HCT116 (cell line): ENCODE measurements at regions not wholly inside any gene's neighbourhood (a gene's known extent, or its start where the extent isn't known, plus 50 kb on each side); places are given as distances from the start of the nearest gene placed in this dataset.

Source experiments
- ATAC-seq: fragments of 200-7000 bp; cut with Tn5 transposase; 2 replicates; pipeline ENCODE4 v1.9.1; 2020; ENCODE audit warnings: mild to moderate bottlenecking, moderate library complexity
- BruUV-seq: library from RNA; stranded (reverse); fragments of 400-500 nt; replicated peaks from 2 replicates; lab custom pipeline; 2021; lab: Mats Ljungman, UMichigan
- CTCF ChIA-PET: fragments of 300-600 bp; sonication (Branson Sonifier 250); formaldehyde crosslinking; loops from one replicate; lab custom pipeline; 2021; ENCODE audit warnings: antibody characterized with exemption; lab: Charles Lee
- POLR2A ChIA-PET: fragments of 300-600, 350-600 bp; sonication (Branson Sonifier 250); formaldehyde crosslinking; loops from one replicate; lab custom pipeline; 2021; ENCODE audit warnings: antibody characterized with exemption; lab: Charles Lee
- RAD21 ChIA-PET, 2 experiments: fragments of 300-600 bp; sonication (Branson Sonifier 250); formaldehyde crosslinking; loops; one replicate each; lab custom pipeline; 2023; ENCODE audit warnings: low total read pairs in 2 of 2; ENCODE audit not compliant: uncharacterized antibody in 2 of 2, unreplicated experiment in 2 of 2, low non-redundant PET in 1 of 2; lab: Charles Lee
- DNase-seq: peaks from one replicate; pipeline ENCODE4 v3.0.0-alpha.2; 2010; ENCODE audit warnings: low read depth, low spot score
- H2AFZ ChIP-seq: fragments of 200-600 bp; shearing (Covaris generic), sonication (generic); 2 replicates; pipeline ENCODE4 v1.6.1; 2017; ENCODE audit warnings: low read depth, mixed run types, mixed read lengths, antibody characterized with exemption, low read length; ENCODE audit not compliant: poor library complexity, severe bottlenecking
- H3K27ac ChIP-seq: 2 replicates; pipeline ENCODE4 v1.5.1; 2012; ENCODE audit warnings: low read depth, low read length
- H3K27me3 ChIP-seq: fragments of 200-600 bp; sonication (generic); 2 replicates; pipeline ENCODE4 v1.6.1; 2016; ENCODE audit warnings: mixed run types, low read length, mixed read lengths; ENCODE audit not compliant: insufficient read depth
- H3K36me3 ChIP-seq, 2 experiments: fragments of 200-500 bp in 1 of 2; fragments of 200-600 bp in 1 of 2; sonication (Bioruptor generic) in 1 of 2; sonication (generic) in 1 of 2; 2 replicates each; pipeline versions ENCODE4 v1.5.1 to v1.6.1; 2014 to 2016; ENCODE audit warnings: low read length in 2 of 2, inconsistent platforms in 1 of 2, mixed read lengths in 1 of 2, mixed run types in 1 of 2; ENCODE audit not compliant: insufficient read depth in 2 of 2, control insufficient read depth in 1 of 2
- H3K4me1 ChIP-seq, 2 experiments: fragments of 200-600 bp in 1 of 2; sonication (generic) in 1 of 2; 2 replicates each; pipeline versions ENCODE4 v1.5.1 to v1.6.1; 2012 to 2017; ENCODE audit warnings: low read length in 2 of 2, inconsistent platforms in 1 of 2, mild to moderate bottlenecking in 1 of 2, mixed read lengths in 1 of 2, mixed run types in 1 of 2, moderate library complexity in 1 of 2; ENCODE audit not compliant: insufficient read depth in 2 of 2, control insufficient read depth in 1 of 2
- H3K4me2 ChIP-seq: fragments of 200-600 bp; sonication (generic); 2 replicates; pipeline ENCODE4 v1.6.1; 2017; ENCODE audit warnings: mixed run types, low read length, mixed read lengths
- H3K4me3 ChIP-seq, 2 experiments: fragments of 200-600 bp in 1 of 2; sonication (generic) in 1 of 2; replicated peaks in 1 of 2; 2 replicates each; pipeline ENCODE4 v1.5.1; 2011 to 2016; ENCODE audit warnings: low read length in 2 of 2, control low read depth in 1 of 2, low read depth in 1 of 2, mild to moderate bottlenecking in 1 of 2, mixed read lengths in 1 of 2, mixed run types in 1 of 2
- H3K79me2 ChIP-seq: fragments of 200-600 bp; sonication (generic); 2 replicates; pipeline ENCODE4 v1.6.1; 2017; ENCODE audit warnings: mild to moderate bottlenecking, mixed run types, low read length, moderate library complexity, mixed read lengths; ENCODE audit not compliant: insufficient read depth
- H3K9ac ChIP-seq: fragments of 200-600 bp; sonication (generic); 2 replicates; pipeline ENCODE4 v1.6.1; 2016; ENCODE audit warnings: low read length, mixed read lengths
- H3K9me2 ChIP-seq: fragments of 200-600 bp; sonication (generic), shearing (Covaris generic); 2 replicates; pipeline ENCODE4 v1.6.1; 2017; ENCODE audit warnings: mixed run types, mild to moderate bottlenecking, moderate library complexity; ENCODE audit not compliant: insufficient read depth
- H3K9me3 ChIP-seq, 2 experiments: fragments of 200-500 bp in 1 of 2; fragments of 200-600 bp in 1 of 2; sonication (Bioruptor generic) in 1 of 2; sonication (generic) in 1 of 2; 2 replicates each; pipeline ENCODE4 v1.6.1; 2014 to 2017; ENCODE audit warnings: low read length in 2 of 2, mixed read lengths in 2 of 2, inconsistent platforms in 1 of 2, low read depth in 1 of 2, mild to moderate bottlenecking in 1 of 2, mixed run types in 1 of 2, moderate library complexity in 1 of 2; ENCODE audit not compliant: control insufficient read depth in 1 of 2, insufficient read depth in 1 of 2
- H4K20me1 ChIP-seq: fragments of 200-600 bp; sonication (generic), shearing (Covaris generic); 2 replicates; pipeline ENCODE4 v1.6.1; 2017; ENCODE audit warnings: mixed run types, mild to moderate bottlenecking, moderate library complexity; ENCODE audit not compliant: insufficient read depth
- CBX3 ChIP-seq: IDR thresholded peaks from 2 replicates; pipeline ENCODE4 v1.6.1; 2012; ENCODE audit warnings: low read depth
- CEBPB ChIP-seq: IDR thresholded peaks from 2 replicates; pipeline ENCODE4 v1.6.1; 2012; ENCODE audit warnings: low read depth
- POLR2AphosphoS5 ChIP-seq: IDR thresholded peaks from 2 replicates; pipeline ENCODE4 v1.6.1; 2011; ENCODE audit warnings: mild to moderate bottlenecking, low read depth, low read length, moderate library complexity
- SIN3A ChIP-seq: IDR thresholded peaks from 2 replicates; pipeline ENCODE4 v1.6.1; 2012; ENCODE audit warnings: low read depth
- intact Hi-C: fragments of 100-400 bp; cut with micrococcal nuclease; formaldehyde crosslinking; loops from 2 replicates; pipeline ENCODE4 v1.10.0; 2022
- TF ChIP-seq, protein P1 (sequence below): IDR thresholded peaks from 2 replicates; pipeline ENCODE4 v1.6.1; 2012; ENCODE audit warnings: low read depth
- TF ChIP-seq, protein P2 (sequence below): IDR thresholded peaks from 2 replicates; pipeline ENCODE4 v1.6.1; 2012

DNA sequence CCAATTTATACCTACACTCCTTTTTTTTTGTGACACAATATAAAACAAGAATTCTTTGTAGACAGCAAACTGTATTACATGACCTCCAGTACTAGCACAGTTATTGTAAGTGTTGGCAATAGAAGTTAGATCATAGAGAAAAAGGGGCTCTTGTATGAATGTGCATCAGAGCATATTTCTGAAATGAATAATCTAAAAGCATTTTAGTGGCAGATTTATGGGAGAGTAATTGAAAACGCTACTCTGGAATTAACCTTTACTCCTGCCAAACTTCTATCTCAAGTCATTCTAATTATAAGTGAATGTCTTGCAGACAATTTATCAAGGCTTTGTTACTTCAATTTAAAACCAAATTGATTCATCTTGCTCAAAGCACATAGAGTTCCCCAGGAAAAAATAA lies 968.1 kb downstream of the TAF11L14 start (continued):
- TF ChIP-seq, protein P1, sequence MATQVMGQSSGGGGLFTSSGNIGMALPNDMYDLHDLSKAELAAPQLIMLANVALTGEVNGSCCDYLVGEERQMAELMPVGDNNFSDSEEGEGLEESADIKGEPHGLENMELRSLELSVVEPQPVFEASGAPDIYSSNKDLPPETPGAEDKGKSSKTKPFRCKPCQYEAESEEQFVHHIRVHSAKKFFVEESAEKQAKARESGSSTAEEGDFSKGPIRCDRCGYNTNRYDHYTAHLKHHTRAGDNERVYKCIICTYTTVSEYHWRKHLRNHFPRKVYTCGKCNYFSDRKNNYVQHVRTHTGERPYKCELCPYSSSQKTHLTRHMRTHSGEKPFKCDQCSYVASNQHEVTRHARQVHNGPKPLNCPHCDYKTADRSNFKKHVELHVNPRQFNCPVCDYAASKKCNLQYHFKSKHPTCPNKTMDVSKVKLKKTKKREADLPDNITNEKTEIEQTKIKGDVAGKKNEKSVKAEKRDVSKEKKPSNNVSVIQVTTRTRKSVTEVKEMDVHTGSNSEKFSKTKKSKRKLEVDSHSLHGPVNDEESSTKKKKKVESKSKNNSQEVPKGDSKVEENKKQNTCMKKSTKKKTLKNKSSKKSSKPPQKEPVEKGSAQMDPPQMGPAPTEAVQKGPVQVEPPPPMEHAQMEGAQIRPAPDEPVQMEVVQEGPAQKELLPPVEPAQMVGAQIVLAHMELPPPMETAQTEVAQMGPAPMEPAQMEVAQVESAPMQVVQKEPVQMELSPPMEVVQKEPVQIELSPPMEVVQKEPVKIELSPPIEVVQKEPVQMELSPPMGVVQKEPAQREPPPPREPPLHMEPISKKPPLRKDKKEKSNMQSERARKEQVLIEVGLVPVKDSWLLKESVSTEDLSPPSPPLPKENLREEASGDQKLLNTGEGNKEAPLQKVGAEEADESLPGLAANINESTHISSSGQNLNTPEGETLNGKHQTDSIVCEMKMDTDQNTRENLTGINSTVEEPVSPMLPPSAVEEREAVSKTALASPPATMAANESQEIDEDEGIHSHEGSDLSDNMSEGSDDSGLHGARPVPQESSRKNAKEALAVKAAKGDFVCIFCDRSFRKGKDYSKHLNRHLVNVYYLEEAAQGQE: no peak

DNA sequence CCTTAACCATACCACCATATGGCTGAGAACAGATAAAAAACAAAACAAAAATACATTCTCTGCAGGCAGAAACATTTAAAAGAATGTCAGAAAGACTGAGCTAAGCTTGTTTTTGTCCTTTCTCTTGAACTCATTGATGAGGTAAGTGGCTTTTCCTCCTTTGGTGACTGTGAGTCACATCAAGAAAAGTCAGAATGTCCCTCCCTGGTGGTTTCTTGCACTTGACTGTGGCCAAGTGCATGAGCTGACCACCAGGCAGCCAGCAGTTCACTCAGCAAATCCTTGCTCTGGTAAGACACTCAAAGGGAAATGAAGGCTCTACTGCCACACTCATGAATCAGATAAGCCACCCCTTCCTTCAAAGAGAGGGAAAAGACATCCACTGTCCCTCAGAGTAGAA lies 970.9 kb downstream of the TAF11L14 start:
- RAD21 ChIA-PET: no interaction called here
- Histone ChIP-seq H3K79me2 (no peaks in the 10 kb centered on the region), H3K9me3 (peaks cover 5 to 18% of the 10 kb centered on the region in 2 experiments; a peak in 2 of 4 replicates), H3K36me3 (no peaks in the 10 kb centered on the region), H4K20me1 (no peaks in the 10 kb centered on the region), H3K27ac (no peak overlapping the region), H3K4me1 (no peaks in the 10 kb centered on the region), H2AFZ (no peak overlapping the region), H3K4me3 (no peak overlapping the region), H3K4me2 (no peak overlapping the region), H3K9me2 (no peaks in the 10 kb centered on the region), H3K9ac (no peak overlapping the region), H3K27me3 (no peaks in the 10 kb centered on the region)
- CTCF ChIA-PET: no interaction called here
- DNase-seq: no peak
- no TSS peak for BruUV-seq
- ATAC-seq: no peak
- POLR2A ChIA-PET: no interaction called here
- intact Hi-C loops: no loop called here
- TF ChIP-seq POLR2AphosphoS5 (no peak), SIN3A (no peak), CEBPB (no peak), CBX3 (no peak)
- TF ChIP-seq, protein P2, sequence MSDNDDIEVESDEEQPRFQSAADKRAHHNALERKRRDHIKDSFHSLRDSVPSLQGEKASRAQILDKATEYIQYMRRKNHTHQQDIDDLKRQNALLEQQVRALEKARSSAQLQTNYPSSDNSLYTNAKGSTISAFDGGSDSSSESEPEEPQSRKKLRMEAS: no peak
